GM20431 (cell line): ENCODE measurements at regions not wholly inside any gene's neighbourhood (a gene's known extent, or its start where the extent isn't known, plus 50 kb on each side); places are given as distances from the start of the nearest gene placed in this dataset.

Source experiments
- in situ Hi-C: fragments of 300-500 bp; cut with MseI, MboI; formaldehyde crosslinking; loops from one replicate; pipeline ENCODE4 v1.15.0; 2020; ENCODE audit warnings: low sequenced_read_pairs; ENCODE audit not compliant: unreplicated experiment

- in situ Hi-C loops: loop anchor here (25.0 kb wide), 1 partner anchor 305 kb away; no protein-coding TSS in a partner anchor
Observed at GRCh38 chr11:70766901-70767300, 368.6 kb downstream of the CTTN start.

DNA sequence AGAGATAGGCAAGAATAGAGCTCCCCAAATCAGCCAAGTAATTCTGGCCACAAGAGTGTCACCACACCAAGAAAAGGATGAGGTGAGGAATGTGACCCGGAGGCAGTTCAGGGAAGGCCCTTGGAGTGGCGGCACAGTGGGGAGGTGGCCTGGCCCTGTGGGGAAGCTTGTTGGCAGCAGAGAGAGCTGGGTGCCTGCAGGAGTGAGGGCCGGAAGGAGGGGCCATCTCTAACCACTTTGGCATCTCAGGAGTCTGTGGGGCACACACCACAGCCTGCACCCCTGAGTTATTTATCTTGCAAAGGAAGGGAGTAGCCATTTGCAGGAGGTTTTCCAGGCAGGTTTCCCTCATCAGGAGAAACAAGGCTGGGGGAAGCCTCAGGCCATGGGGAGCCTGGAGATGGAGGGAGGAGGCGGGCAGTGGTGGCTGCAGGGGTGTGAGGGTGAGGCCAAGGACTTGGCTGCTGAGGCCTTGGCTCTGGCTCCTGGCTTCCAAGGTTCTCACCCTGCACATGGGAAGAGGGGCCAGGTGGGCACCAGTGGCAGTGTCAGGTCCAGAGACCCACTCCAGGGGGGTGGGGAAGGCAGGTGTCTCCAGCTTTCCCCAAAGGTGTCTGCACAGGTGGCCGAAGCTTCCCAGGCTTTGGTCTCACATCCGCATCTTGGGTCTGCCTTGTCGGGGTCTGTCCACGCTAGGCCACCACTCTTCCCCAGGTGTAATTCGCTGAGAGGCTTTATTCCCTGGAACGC lies 370.2 kb downstream of the CTTN start:
- in situ Hi-C loops: loop anchor here (25.0 kb wide), 1 partner anchor 306 kb away; no protein-coding TSS in a partner anchor

DNA sequence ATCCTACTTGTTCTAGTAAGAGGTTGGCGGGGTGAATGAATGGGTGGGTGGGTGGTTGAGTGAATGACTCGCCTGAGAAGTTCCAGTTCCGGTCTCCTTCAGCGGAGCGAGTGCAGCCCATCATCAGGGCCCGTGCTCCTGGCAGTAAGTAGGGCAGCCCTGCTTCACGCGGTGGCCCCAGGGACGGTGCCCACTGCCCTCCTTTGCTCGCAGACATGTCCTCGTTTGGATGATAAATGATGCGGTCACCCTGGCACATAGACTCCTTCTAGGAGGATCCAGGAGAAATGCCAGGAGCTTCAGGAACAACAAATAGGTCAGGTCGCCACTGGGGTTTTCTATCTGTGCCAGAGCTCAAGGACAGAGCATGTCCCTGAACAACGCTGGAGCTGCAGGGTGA lies 370.8 kb downstream of the CTTN start:
- in situ Hi-C loops: loop anchor here (25.0 kb wide), 1 partner anchor 307 kb away; no protein-coding TSS in a partner anchor

DNA sequence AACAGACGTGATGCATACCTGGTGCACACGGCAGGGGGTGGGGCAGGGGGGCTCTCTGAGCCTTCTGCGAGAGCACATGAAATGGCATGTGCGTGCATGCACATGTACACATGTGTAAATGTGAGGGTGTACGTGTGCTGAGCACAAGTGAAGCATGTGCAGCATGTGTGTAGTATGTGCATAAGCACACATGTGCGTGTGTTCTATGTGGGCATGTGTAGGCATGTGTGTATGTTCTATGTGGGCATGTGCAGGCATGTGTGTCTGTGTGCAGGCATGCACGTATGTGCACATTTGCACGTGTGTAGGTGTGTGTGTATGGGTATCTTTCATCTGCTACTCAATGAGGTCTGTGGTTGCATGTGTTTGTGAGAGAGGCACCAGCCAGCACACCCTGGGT lies 371.2 kb downstream of the CTTN start:
- in situ Hi-C loops: loop anchor here (25.0 kb wide), 1 partner anchor 307 kb away; no protein-coding TSS in a partner anchor

DNA sequence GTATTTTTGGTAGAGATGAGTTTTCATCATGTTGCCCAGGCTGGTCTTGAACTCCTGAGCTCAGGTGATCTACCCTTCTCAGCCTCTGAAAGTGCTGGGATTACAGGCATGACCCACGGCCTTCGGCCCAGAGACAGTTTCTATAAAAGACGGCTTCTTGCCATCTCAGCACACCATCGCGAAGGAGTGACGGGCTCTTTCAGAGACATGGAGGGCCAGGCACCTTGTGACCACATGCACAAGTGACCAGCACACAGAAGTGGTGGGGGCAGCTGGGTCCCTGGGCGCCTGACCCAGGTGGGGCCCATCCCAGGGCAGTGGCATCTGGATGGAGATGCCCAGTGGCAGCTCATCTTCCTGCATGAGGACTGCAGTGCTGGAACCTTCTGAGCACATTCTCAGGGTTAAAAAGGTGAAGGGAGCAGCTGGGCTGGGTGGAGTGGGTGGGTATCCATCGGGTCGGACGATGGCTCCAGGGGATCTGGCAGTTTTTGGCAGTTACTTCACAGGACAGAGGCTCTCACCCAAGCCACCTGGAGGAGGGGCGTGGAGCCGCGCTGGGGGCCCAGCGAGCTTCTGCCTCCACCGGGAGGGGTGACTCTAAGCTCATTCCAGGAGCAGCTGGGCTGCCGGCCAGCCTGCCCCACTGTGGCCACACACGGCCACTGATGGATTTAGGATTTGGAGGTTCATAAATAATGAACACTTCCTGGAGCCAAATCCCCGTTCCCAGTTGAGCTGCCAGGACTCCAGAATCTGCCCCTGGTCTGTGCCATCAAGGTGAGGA lies 373.0 kb downstream of the CTTN start:
- in situ Hi-C loops: loop anchor here (25.0 kb wide), 1 partner anchor 309 kb away; no protein-coding TSS in a partner anchor

- in situ Hi-C loops: loop anchor here (25.0 kb wide), 1 partner anchor 311 kb away; no protein-coding TSS in a partner anchor
Observed at GRCh38 chr11:70772950-70773349, 374.6 kb downstream of the CTTN start.

- in situ Hi-C loops: no loop called here
Observed at GRCh38 chr11:70775386-70776075, 377.2 kb downstream of the CTTN start.

GRCh38 chr11:70776914-70777532 lies 378.7 kb downstream of the CTTN start:
- in situ Hi-C loops: no loop called here

DNA sequence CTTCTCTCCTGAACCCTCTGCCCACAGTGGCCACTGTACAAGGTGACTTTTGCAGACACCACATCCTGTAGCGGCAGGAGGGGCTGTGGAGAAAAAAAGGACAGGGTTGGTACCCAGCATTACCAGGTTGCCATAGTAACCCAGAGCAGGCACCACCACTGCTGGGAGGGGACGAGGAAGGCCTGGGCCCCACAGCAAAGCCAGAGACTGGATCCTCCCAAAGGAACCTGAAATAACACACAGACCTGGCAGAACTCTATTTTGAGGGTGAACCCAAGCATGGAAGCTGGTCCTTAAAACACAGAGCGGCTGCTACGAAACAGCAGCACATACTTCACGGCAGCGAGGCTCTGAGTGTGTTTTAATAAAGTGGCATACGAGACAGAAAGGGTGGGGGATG lies 380.6 kb downstream of the CTTN start:
- in situ Hi-C loops: no loop called here

- in situ Hi-C loops: no loop called here
Observed at GRCh38 chr11:70779433-70780245, 381.3 kb downstream of the CTTN start.

DNA sequence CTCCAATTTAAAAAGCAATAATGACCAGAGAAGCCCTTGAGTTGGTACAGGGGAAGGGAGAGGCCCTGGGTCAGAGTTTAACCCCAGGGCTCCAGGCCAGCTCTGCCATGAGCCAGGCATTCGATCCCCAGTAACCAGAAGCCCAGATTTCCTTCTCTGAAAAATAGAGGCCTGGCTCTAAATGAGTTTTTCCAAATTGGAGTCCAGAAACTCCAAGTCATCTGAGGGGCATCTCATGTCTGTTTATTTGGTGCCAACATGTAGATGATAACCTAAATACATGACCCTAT lies 381.9 kb downstream of the CTTN start:
- in situ Hi-C loops: no loop called here

GRCh38 chr11:70782401-70782913 lies 384.1 kb downstream of the CTTN start:
- in situ Hi-C loops: no loop called here

- in situ Hi-C loops: no loop called here
Observed at GRCh38 chr11:70783356-70783755, 385.0 kb downstream of the CTTN start.

DNA sequence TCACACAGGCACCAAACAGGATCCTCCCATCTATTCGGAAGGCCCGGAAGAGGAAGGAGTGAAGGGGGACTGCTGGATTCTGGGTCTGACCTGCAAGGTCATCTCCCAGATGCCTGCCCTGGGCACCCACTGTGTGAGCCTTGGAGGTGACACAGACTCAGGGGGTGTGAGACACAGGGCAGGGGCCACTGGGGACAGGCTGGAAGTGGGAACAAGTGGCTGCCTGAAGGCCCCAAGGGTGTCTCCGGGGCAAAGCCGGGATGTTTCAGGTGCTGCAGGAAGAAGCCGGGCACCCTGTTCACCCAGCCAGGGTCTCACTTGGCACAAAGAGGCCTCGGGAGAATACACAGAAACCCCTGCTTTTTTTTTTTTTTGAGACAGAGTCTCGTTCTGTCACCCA lies 385.5 kb downstream of the CTTN start:
- in situ Hi-C loops: no loop called here

DNA sequence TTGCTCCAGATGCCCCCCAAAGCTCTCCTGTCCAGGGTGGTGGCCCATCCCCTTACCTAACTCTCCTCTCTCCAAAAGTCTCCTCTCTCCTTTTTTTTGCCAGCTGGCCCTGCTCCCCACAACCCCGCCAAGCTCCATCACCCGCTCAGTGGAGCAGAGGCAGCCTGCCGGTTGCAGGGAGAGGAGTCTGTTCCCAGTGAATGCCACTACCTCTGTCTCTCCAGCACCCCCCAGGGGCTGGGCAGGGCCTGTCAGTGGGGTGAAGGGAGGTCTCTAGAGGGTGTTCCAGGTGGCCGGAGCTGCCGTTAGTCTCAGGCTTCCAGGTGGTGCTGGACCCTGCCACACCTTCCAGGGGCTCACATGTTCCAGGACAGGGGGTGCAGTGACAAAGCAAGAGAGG lies 387.0 kb downstream of the CTTN start:
- in situ Hi-C loops: no loop called here

GRCh38 chr11:70786021-70786665 lies 387.8 kb downstream of the CTTN start:
- in situ Hi-C loops: no loop called here

DNA sequence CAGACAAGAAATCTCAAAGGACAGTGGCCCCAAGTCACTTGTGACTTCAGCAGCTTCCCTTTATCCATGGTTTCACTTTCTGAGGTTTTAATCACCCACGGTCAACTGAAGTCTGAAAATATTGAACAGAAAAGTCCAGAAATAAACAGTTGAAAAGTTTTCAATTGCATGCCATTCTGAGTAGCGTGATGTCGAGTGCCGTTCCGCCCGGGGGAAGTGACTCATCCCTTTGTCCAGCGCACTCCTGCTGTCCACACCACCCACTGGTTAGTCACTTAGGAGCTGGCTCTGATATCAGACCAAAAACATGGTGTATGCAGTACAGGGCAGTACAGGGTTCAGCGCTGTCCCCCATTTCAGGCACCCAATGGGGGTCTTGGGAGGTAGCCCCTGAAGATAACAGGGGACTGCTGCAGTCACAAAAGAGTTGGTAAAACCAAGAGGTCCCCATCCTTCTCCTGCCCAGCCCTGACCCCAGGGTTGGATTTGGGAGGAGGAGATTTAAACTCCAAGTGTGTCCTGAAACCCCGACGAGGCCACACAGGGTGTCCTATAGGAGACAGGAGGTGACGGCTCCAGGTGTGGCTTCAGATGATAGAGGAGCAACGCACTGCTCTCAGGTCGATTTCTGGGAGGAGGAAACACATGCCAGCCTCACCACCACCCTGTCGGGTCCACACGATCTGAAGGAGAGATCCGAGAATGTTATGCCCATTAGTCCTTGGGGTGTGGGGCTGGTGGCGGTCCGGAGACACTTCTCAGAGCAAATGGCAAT lies 390.1 kb downstream of the CTTN start:
- in situ Hi-C loops: no loop called here

DNA sequence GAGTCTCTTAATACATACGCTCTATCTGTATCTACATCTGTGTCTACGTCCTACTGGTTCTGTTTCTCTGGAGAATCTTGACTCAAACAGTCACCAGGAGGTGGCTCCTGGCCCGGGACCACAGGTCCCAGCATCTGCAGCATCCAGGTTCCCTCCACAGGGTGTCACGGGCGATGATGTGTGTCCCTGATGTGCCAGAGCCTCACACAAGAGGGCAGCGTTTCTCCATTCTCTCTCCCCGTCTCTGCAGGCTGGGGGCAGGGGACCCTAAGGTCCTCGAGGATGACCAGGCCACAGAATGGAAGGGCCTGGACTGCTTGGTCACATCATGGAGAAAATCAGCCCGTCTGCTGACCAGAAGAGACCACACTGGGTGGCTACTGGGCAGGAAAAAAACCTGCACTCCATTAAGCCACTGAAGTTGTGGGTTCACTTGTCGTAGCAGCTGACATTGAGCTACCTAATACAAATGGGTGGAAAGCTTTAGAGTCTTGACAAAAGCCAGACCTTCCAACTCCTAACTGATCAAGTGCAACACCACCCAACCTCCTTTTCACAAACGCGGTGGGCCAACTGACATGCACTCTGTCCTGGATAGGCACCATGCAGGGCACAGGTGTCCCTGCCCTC lies 392.5 kb downstream of the CTTN start:
- in situ Hi-C loops: no loop called here
